HG02884 (cell line): ENCODE measurements at regions not wholly inside any gene's neighbourhood (a gene's known extent, or its start where the extent isn't known, plus 50 kb on each side); places are given as distances from the start of the nearest gene placed in this dataset.

ENCODE experiments used
- ATAC-seq: cut with Tn5 transposase; IDR thresholded peaks from one replicate; pipeline ENCODE4 v1.9.1; 2021; ENCODE audit warnings: mild to moderate bottlenecking, moderate library complexity; ENCODE audit not compliant: unreplicated experiment

DNA sequence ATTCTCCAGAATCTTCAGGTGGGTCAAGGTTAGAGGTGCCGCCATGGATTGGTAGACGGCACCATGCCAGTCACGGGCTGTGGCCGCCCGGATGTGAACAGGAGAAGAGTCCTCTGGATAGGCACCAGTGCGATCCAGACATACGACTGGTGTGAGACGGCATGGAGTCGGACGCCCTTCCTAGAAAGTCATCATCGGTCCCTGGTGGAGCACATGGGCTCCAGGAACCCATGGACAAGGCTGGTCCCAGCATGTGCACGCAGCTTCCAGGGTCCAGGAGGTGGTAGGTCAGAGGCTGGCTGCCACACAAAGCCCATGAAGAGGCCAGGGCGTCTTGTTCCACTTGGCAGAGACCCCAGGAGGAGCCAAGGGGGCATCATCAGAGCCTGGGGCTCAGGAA lies 276.1 kb upstream of the LRRC3B start:
- ATAC-seq, result no peak

GRCh38 chr3:26347150-26347549 lies 275.4 kb upstream of the LRRC3B start:
- ATAC-seq, result no peak

GRCh38 chr3:26350853-26351252 lies 271.7 kb upstream of the LRRC3B start:
- no peak for ATAC-seq

- ATAC-seq, result no peak
These were observed 269.5 kb upstream of the LRRC3B start for GRCh38 chr3:26353097-26353496.

DNA sequence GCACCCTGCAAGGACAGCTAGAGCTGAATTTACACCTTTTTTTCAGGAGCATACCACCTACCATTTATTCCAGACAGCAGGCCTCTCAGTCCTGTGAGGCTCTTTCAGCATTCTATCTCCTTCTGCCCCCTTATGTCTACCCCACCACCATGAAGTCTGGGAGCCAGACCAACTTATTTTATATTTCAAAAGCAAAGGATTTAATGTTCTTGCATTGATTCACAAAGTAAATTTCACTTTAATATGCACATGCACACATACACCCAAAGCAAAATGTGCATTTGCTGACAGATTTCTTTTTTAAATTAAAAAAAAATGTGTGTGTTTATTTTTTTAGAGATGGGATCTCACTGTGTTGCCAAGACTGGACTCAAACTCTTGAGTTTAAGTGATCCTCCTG lies 264.2 kb upstream of the LRRC3B start:
- no peak for ATAC-seq

- no peak for ATAC-seq
These were observed 256.9 kb upstream of the LRRC3B start for GRCh38 chr3:26365706-26366105.

DNA sequence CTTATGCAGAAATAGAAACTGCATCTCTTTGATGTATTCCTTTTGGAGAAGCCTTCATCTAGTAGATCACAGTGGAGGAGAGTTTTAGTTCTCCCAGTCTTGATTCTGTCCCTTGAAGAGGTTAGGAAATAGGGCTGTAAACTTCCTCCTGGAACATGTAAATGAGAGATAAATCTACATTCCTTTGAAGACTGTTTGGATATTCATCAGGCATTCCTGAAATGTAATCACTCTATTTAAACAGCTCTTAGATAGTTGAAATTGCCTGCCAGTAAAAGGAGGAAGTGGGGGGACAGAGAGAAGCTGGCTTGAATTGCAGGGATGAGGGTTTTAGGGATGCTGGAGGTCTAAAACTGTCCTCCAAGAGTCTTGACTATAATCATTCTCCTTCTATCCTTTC lies 254.3 kb upstream of the LRRC3B start:
- no peak for ATAC-seq

DNA sequence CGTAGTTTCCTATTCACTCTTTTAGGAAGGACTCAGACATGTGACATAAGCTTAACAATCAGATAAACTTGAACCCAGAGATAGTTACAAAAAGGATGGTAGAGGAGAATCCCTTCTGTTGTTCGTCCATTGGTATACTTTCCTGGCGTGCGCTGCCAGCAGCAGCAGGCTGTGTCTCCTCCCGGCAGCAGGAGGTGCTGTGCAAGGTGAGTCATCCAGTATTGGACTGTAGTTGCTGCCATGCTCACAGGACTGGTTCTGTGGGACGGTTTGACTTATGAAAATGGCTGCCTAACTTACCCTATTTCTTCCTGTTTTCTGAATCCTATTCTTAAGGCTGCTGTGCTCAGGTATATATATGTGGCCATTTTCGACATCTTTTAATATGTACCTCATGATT lies 253.4 kb upstream of the LRRC3B start:
- no peak for ATAC-seq

GRCh38 chr3:26375843-26376530 lies 246.6 kb upstream of the LRRC3B start:
- no peak for ATAC-seq

DNA sequence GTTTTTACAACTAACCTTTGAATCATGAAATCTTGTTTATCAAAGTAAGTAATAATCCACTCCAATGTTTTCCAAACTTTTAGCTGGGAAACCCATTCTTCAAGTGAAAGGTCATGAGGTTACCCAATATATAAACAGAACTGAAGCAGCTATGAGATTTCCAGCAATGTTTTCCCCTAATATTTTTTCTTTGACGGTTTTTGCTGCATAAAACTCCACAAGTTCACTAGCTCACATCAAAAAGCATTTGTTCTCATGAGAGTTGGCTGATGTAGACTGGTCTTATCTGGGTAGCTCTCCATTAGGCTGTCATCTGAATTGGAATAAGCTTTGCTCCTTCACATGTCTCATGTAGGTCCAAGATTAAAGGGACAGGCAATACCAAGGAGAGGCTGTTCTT lies 241.2 kb upstream of the LRRC3B start:
- ATAC-seq, result no peak

DNA sequence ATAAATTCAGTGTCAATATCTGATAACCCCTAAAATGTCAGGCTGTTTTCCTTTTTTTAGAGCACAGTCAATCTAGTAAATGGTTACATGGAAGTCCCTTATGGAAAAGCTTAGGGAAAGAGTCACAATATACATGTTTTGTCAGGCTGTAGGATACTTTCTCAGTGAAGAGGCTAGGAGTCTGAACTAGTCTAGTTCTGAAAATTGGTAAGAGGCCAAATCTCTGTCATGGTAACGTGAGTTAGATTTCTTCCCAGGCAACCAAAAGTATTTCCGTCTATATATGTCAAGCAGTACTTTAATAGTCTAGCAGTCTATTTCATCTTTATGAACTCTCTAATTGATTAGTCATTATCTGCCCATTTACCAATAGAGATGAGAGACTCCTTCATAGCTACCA lies 215.9 kb upstream of the LRRC3B start:
- ATAC-seq, result no peak

GRCh38 chr3:26418553-26418952 lies 204.0 kb upstream of the LRRC3B start:
- ATAC-seq, result no peak

DNA sequence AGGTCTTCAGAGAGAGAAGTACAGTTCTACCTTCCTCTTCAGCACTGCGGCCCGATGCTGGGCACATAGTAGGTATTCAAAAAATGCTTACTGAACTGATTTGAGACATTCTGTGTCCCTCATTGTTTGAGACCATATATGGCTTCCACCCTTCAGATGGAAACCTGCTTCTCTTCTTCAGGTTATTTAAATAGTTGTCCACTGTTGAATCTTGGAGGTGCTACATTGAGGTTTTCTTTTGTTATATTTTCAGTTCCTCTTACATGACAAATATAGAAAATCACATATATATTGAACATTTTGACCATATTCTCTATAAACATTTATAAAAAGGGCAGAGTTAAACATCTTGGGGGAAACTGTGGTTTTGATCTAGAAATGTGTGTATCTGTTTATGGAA lies 200.2 kb upstream of the LRRC3B start:
- no peak for ATAC-seq

- no peak for ATAC-seq
These were observed 197.5 kb upstream of the LRRC3B start for GRCh38 chr3:26425076-26425475.

GRCh38 chr3:26428992-26429391 lies 193.6 kb upstream of the LRRC3B start:
- ATAC-seq, result no peak

- no peak for ATAC-seq
These were observed 184.9 kb upstream of the LRRC3B start for GRCh38 chr3:26437678-26438077.

GRCh38 chr3:26438325-26438940 lies 184.1 kb upstream of the LRRC3B start:
- ATAC-seq, result no peak

GRCh38 chr3:26438981-26439884 lies 183.3 kb upstream of the LRRC3B start:
- ATAC-seq, result no peak

GRCh38 chr3:26449996-26450395 lies 172.6 kb upstream of the LRRC3B start:
- no peak for ATAC-seq

DNA sequence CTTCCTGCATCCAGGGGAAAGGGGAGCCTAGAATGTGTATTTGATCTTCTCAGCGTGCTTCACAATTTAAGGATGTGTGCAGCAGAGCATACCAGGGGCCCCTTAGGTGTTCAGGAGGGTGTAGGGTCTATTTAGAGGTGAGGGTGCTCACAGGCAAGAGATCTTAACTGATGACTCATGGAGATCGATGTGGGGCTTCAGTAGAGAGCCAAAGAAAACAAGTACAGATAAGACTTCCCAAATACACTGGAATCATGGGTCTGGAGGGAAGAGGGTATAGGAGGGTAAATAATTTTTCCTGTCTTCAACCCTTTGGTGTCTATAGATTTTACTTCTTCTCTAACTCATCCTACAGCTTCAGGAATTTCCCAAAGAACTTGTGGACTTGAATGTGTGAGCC lies 170.2 kb upstream of the LRRC3B start:
- no peak for ATAC-seq

GRCh38 chr3:26460985-26461384 lies 161.6 kb upstream of the LRRC3B start:
- no peak for ATAC-seq

GRCh38 chr3:26472345-26472744 lies 150.2 kb upstream of the LRRC3B start:
- ATAC-seq, result no peak
